DOHH2 (cell line): ENCODE measurements at regions not wholly inside any gene's neighbourhood (a gene's known extent, or its start where the extent isn't known, plus 50 kb on each side); places are given as distances from the start of the nearest gene placed in this dataset.
"Not testable (repeated sequence)": the region's sequence is repeated elsewhere in the genome, so short reads cannot be mapped to it uniquely, and the experiment has no call there.

Experiments used
- H3F3A ChIP-seq: fragments of 200-600 bp; sonication (generic), shearing (Covaris generic); 2 replicates; pipeline ENCODE4 v1.6.0; 2016; ENCODE audit warnings: antibody characterized with exemption, mild to moderate bottlenecking; ENCODE audit not compliant: control insufficient read depth, insufficient read depth
- H3K27ac ChIP-seq: fragments of 200-600 bp; sonication (generic); 2 replicates; pipeline ENCODE4 v1.5.1; 2014; ENCODE audit warnings: low read depth, mild to moderate bottlenecking, low read length, moderate library complexity
- H3K27me3 ChIP-seq: fragments of 200-600 bp; sonication (generic); 2 replicates; pipeline ENCODE4 v1.6.1; 2014; ENCODE audit warnings: mild to moderate bottlenecking, low read length, mixed read lengths; ENCODE audit not compliant: control insufficient read depth
- H3K36me3 ChIP-seq: fragments of 200-600 bp; sonication (generic); 2 replicates; pipeline ENCODE4 v1.6.1; 2014; ENCODE audit warnings: mild to moderate bottlenecking, low read length, moderate library complexity, mixed read lengths; ENCODE audit not compliant: control insufficient read depth
- H3K4me1 ChIP-seq: fragments of 200-600 bp; sonication (generic); 2 replicates; pipeline ENCODE4 v1.6.1; 2014; ENCODE audit warnings: mild to moderate bottlenecking, low read length, mixed read lengths; ENCODE audit not compliant: control insufficient read depth
- H3K4me2 ChIP-seq: fragments of 200-600 bp; sonication (generic); 2 replicates; pipeline ENCODE4 v1.6.0; 2014; ENCODE audit warnings: mild to moderate bottlenecking, low read length, moderate library complexity
- H3K4me3 ChIP-seq: fragments of 200-600 bp; sonication (generic); 2 replicates; pipeline ENCODE4 v1.5.1; 2014; ENCODE audit warnings: mild to moderate bottlenecking, low read length, mixed read lengths
- H3K79me2 ChIP-seq: fragments of 200-600 bp; sonication (generic); 2 replicates; pipeline ENCODE4 v1.6.1; 2014; ENCODE audit warnings: mild to moderate bottlenecking, low read length, mixed read lengths; ENCODE audit not compliant: control insufficient read depth
- H3K9me2 ChIP-seq: fragments of 200-600 bp; sonication (generic); replicated peaks from 2 replicates; pipeline ENCODE4 v1.6.1; 2014; ENCODE audit warnings: mild to moderate bottlenecking, low read length, mixed read lengths; ENCODE audit not compliant: control insufficient read depth
- H3K9me3 ChIP-seq: fragments of 200-600 bp; sonication (generic); 2 replicates; pipeline ENCODE4 v1.6.1; 2014; ENCODE audit warnings: antibody characterized with exemption, low read length, mixed read lengths; ENCODE audit not compliant: control insufficient read depth, insufficient read depth
- H4K20me1 ChIP-seq: fragments of 200-600 bp; sonication (generic); 2 replicates; pipeline ENCODE4 v1.6.0; 2014; ENCODE audit warnings: low read depth, mild to moderate bottlenecking, antibody characterized with exemption, low read length, moderate library complexity; ENCODE audit not compliant: control insufficient read depth, insufficient read depth
- EZH2phosphoT487 ChIP-seq: fragments of 200-600 bp; sonication (generic); IDR thresholded peaks from 2 replicates; pipeline ENCODE4 v1.6.1; 2017; ENCODE audit warnings: borderline replicate concordance, mild to moderate bottlenecking, antibody characterized with exemption, low read length, moderate library complexity, mixed read lengths
- TF ChIP-seq, protein P1 (sequence below): fragments of 200-600 bp; sonication (generic); IDR thresholded peaks from one replicate; pipeline ENCODE4 v1.5.1; 2014; ENCODE audit warnings: antibody characterized with exemption, mild to moderate bottlenecking, low read depth, low read length; ENCODE audit not compliant: poor library complexity, severe bottlenecking

DNA sequence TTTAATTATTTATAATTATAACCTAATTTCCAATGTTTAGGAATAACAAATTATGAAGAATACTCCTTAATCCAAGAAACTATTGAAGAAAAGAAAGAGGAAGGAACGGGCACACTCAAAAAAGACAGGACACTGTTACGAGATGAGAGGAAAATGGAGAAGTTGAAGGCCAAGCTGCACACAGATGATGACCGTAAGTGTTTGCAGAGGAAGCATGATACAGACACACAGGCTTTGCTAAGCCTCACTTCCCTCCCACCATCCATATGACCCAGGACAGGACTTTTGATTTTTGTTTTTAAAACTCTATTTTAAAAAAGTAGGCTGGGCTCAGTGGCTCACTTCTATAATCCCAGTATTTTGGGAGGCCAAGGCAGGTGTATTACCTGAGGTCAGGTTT lies 389.4 kb upstream of the TPM1 start:
- Histone ChIP-seq H3K9me3 (no peaks in the 10 kb centered on the region), H3K79me2 (no peaks in the 10 kb centered on the region), H3K27me3 (no peaks in the 10 kb centered on the region), H3K4me1 (no peaks in the 10 kb centered on the region), H3K36me3 (no peaks in the 10 kb centered on the region), H3K27ac (no peak overlapping the region), H3K4me3 (no peak overlapping the region), H3K4me2 (no peak overlapping the region), H4K20me1 (no peaks in the 10 kb centered on the region), H3K9me2 (no peaks in the 10 kb centered on the region), H3F3A (no peaks in the 10 kb centered on the region)
- TF ChIP-seq EZH2phosphoT487: no peak
- TF ChIP-seq, protein P1, sequence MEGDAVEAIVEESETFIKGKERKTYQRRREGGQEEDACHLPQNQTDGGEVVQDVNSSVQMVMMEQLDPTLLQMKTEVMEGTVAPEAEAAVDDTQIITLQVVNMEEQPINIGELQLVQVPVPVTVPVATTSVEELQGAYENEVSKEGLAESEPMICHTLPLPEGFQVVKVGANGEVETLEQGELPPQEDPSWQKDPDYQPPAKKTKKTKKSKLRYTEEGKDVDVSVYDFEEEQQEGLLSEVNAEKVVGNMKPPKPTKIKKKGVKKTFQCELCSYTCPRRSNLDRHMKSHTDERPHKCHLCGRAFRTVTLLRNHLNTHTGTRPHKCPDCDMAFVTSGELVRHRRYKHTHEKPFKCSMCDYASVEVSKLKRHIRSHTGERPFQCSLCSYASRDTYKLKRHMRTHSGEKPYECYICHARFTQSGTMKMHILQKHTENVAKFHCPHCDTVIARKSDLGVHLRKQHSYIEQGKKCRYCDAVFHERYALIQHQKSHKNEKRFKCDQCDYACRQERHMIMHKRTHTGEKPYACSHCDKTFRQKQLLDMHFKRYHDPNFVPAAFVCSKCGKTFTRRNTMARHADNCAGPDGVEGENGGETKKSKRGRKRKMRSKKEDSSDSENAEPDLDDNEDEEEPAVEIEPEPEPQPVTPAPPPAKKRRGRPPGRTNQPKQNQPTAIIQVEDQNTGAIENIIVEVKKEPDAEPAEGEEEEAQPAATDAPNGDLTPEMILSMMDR: no peak

DNA sequence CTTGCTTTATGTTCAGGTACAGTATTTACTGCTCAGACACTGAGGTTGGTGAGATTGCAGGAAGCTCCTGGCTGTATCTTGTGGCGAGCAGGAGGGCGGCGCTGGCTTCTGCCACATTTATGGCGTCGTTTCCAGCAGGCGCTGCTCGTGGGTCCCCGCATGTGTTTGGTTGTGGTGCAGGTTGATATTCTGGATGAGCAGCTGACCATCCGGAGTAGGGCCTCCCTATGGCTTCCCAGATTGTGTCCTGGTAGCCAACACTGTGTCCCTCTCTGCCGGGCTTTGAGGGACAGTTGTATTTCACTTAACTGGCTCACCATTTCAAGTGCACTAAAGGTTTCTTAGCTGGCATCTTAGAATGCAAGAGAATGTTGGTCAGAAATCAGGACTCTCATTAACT lies 386.5 kb upstream of the TPM1 start:
- Histone ChIP-seq H3F3A (no peaks in the 10 kb centered on the region), H3K4me1 (no peaks in the 10 kb centered on the region), H3K9me3 (no peaks in the 10 kb centered on the region), H4K20me1 (no peaks in the 10 kb centered on the region), H3K79me2 (no peaks in the 10 kb centered on the region), H3K27me3 (no peaks in the 10 kb centered on the region), H3K9me2 (no peaks in the 10 kb centered on the region), H3K27ac (no peak overlapping the region), H3K4me3 (no peak overlapping the region), H3K36me3 (no peaks in the 10 kb centered on the region), H3K4me2 (no peak overlapping the region)
- TF ChIP-seq EZH2phosphoT487: no peak
- TF ChIP-seq, protein P1: no peak

GRCh38 chr15:62657501-62657900 lies 385.0 kb upstream of the TPM1 start:
- H3K4me3 ChIP-seq, H3K27me3 ChIP-seq, H3K4me2 ChIP-seq, H3K4me1 ChIP-seq, H3K9me3 ChIP-seq, H4K20me1 ChIP-seq, H3F3A ChIP-seq, H3K9me2 ChIP-seq, H3K36me3 ChIP-seq, H3K79me2 ChIP-seq, H3K27ac ChIP-seq: not testable (repeated sequence)

- H3K36me3 ChIP-seq: no peaks in the 10 kb centered on the region
- no peak overlapping the region for H3K4me3 ChIP-seq
- H3K9me3 ChIP-seq: no peaks in the 10 kb centered on the region
- no peaks in the 10 kb centered on the region for H3F3A ChIP-seq
- H3K4me1 ChIP-seq: no peaks in the 10 kb centered on the region
- no peaks in the 10 kb centered on the region for H3K9me2 ChIP-seq
- no peaks in the 10 kb centered on the region for H4K20me1 ChIP-seq
- H3K79me2 ChIP-seq: no peaks in the 10 kb centered on the region
- TF ChIP-seq, protein P1: no peak
- TF ChIP-seq EZH2phosphoT487: no peak
- no peak overlapping the region for H3K4me2 ChIP-seq
- no peak overlapping the region for H3K27ac ChIP-seq
- no peaks in the 10 kb centered on the region for H3K27me3 ChIP-seq
Observed at GRCh38 chr15:62658498-62658897, 384.0 kb upstream of the TPM1 start.
